Stimulated activated CD4-positive, alpha-beta T cell treated with anti-CD3 and anti-CD28 coated beads, Interleukin-12 subunit alpha, Interleukin-12 subunit beta, amount 100 ng/mL, for 48 hours (primary cell): ENCODE measurements at regions not wholly inside any gene's neighbourhood (a gene's known extent, or its start where the extent isn't known, plus 50 kb on each side); places are given as distances from the start of the nearest gene placed in this dataset.
"Not testable (repeated sequence)": the region's sequence is repeated elsewhere in the genome, so short reads cannot be mapped to it uniquely, and the experiment has no call there.

Source experiments
- DNase-seq, 3 donors: peaks; one replicate each; pipeline ENCODE4 v3.0.0-alpha.2; 2020; ENCODE audit warnings: low read depth in 2 of 3, low spot score in 1 of 3

DNA sequence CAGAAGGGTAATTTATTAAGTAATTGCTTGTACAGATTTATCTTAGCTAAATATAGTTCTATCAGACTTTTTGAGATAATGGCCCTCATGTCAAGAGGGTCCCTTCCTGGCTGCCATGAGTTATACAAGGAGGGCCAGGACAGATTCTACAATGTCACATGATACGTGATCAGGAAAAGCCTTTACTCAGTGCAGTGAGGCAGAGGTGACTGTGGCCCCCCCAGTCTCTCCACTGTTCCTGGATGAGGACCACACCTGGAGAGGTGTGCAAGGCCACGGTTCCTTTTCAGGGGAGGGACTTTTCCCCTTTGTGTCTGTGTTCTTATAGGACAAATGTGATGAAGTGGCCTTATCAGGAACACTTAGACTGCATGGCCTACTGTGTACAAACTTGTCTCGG lies 54.3 kb upstream of the LRCH1 start:
- no peak for DNase-seq

DNA sequence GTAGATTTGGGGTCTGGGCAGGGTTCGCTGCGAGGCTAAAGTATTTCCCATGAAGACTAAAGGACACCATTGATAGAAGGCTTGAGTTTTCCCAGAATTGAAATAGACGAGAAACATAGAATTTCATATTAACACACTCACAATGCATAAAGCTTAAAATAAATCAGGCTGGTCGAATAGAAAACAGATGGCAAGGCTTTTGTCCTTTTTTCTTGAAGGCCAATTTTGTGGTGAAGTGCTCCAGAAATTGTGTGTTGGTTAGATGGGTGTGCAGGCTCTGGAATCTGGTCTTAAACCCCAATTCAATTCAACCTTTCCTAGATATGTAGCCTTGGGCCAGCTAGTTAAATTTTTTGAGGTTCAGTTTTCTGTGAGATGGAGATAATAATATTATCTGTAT lies 56.9 kb upstream of the LRCH1 start:
- DNase-seq = no peak

DNA sequence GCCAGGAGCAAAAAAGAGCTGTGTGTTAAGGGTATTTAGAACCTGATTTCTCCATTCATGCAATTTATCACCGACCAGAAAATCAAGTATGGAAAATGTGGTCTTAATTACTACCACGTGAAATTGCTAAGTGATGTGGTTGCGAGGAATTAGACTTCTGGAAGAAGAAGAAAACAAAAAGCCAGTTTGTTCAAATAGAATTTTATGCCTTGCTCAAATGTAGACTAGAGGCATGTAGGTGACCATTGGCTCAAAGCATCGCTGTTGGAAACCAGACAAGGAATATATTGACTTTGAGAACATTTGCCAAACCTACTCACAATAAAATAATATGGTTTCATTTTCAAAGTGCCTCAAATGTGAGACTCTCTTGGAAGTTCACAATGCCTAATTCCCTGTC lies 57.3 kb upstream of the LRCH1 start:
- DNase-seq = no peak

DNA sequence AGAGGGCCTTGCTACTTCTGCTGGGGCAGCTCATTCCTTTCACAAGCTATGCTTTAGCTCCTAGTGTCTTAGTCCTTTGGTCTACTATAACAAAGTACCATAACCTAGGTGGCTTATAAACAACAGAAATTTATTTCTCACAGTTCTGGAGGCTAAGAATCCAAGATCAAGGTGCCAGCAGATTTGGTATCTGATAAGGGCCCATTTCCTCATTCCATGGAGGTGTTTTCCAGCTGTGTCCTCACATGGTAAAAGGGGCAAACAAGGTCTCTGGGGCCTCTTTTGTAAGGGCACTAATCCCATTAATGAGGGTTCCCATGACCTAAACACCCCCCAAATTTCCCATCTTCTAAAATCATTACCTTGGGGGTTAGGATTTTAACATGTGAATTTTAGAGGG lies 57.9 kb upstream of the LRCH1 start:
- DNase-seq = no peak

DNA sequence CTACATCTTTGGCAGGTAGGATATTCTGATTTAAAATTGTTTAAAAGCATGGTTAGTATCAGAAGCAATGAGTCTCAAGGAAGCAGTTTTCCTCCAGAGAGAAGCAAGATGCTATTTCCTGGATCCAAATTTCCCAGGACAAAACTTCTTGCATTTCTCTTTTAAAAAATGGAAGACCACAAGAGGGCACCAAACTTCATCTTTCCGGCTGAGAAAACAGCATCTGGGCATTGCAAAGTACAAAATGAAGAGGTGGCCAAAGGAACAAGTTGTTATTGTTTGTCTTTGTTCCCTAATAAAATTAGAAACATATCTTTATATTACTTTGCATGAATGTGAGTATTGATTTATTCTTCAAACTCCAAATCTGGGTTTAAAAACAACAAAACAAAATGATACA lies 60.0 kb upstream of the LRCH1 start:
- DNase-seq = peak in 1 of 3 donors; percentile 22

DNA sequence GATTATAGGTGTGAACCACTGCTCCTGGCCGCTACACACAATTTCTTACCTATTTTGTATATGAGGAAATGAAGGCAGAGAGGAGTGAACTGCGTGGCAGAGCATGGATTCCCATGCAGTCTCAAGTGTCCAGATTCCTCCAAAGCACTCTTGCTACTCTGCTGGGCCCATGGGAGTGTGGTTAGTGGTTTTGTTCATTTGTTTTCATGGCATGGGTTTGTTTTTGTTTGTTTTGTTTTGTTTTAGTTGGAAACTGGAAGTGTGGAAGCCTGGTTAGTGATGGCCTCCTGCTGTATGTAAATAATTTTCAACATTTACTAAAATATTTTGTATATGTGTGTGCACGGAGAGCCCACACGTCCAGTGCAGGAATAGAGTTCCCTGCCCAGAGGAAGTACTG lies 61.3 kb upstream of the LRCH1 start:
- DNase-seq = no peak

DNA sequence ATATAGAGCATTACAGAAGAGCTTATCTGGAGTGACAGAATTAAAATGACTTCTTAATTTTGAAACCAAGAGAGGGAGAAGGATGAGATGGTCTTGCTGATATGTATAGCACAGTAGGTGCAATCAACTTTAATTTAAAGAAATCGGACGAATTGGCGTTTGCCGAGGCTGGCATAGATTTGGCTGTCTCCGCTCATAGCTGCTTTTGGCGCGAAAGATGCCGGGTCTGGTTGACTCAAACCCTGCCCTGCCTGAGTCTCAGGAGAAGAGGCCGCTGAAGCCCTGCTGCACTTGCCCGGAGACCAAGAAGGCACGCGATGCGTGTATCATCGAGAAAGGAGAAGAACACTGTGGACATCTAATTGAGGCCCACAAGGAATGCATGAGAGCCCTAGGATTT lies 62.3 kb upstream of the LRCH1 start:
- DNase-seq = not testable (repeated sequence)

DNA sequence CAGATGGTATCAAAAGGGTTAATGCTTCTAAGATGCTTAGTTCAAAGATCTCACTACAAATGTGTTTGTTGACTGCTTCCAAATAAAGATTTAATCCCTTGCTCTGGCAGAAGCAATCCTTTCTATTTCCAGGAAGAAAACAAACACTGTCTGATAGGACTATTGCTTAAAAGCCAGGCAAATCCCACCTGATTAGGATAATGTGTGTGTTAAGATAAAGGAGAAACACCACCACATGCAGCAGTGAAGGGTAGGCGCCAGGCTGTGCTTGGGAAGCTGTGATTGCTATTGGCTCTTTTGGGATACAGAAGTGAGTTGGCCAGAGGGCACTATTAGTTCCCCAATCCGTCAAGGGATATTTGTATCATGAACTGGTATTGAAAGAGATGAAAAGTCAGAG lies 62.8 kb upstream of the LRCH1 start:
- DNase-seq = no peak

DNA sequence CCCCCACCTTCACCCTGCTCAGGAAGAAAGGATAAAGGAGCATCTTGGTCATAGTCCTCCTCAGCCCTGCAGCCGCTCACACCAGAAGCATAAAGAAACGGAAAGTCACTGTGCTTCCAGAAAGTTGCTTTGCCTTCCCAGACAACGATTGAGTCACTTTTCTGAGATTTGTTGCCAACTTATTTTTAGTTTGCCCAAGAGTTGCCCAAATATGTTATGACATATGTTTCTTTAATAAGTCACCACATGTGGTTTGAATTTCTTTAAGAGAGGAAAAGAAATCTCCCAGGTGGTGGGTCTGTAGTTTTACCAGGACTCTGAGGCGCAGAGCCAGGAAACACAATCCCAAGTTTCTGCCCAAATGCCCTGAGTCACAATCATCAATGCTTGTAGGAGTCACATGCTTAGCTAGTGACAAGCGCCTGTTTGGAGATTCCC lies 63.4 kb upstream of the LRCH1 start:
- no peak for DNase-seq

DNA sequence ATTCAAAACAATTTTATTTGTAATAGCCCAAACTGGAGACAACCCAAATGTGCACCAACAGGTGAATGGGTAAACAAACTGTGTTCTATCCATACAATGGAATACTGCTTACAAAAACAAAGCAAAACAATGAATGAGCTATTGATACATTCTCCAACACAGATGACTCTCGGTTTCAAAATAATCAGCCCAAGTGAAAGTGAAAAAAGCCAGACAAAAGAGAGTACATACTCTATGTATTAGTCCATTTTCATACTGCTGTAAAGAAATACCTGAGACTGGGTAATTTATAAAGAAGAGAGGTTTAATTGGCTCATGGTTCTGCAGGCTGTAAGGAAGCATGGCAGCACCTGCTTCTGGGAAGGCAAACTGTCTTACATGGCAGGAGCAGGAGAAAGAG lies 65.2 kb upstream of the LRCH1 start:
- no peak for DNase-seq

DNA sequence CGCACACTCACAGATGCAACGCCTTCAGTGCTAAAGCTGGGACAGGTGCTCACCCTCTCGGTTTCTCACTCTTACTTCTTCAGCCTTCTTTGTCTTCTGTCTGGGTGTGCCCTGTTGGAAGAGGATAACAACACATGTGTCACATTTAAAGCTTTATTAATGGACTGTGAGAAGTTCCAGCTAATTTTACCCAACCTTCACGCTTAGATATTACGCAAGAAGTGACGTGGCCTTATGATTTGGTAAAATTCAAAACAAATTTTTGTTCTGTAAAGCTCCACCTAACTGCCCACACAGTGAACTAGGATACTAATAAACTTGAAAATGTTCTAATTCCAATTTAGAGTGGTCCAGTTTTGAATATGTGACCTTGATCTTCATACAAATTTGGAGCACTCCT lies 66.7 kb upstream of the LRCH1 start:
- DNase-seq = no peak

DNA sequence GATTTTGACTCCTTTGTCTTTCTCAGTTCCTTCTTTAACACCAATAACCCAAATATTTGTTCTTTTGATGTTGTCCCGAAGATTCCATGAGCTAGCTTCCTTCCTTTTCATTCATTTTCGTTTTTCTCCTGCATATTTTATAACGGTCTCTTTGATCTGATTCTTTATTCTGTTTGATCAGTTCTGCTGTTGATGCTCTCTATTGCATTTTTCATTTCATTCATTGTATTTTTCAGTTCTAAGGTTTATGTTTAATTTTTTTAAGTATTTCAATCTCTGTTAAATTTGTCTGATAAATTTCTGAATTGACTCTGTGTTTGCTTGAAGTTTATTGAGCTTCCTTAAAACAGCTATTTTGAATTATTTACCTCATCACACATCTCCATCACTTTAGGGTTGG lies 68.4 kb upstream of the LRCH1 start:
- DNase-seq = no peak

DNA sequence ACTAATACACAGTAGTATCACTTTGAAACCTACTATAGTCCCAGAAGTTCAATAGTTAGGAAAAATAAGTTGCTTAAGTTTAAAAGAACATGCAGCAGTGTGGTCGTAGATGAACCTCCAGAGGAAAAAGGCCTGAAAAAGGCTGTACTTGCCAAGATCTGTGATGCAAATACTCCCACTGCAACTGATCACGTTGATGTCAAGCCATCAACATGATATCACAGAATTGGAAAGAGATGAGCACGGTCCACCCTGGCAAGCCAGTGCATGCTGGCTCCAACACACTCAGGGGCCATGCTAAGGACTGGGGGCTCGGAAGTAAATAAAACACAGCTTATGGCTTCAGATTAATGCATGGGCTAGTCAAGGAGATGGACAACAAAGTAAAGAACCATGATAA lies 71.8 kb upstream of the LRCH1 start:
- no peak for DNase-seq

DNA sequence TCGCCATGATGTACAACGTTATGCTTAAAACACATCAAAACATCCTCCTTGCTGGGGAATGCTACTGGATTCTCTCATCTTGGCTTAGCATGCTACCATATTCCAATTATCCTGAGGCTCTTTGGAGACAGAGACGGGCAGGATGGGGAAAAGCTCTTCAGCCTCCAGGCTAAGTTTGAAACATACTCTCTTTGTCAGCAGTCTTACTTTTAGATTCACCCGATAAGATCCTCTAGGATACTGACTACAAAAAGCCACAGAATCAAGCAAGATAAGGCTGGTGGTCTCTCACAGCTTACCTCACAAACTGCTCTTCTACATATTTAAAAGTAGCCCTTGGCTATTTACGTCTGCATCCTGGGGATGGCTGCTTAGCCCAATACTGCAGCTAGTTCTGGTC lies 72.8 kb upstream of the LRCH1 start:
- no peak for DNase-seq

DNA sequence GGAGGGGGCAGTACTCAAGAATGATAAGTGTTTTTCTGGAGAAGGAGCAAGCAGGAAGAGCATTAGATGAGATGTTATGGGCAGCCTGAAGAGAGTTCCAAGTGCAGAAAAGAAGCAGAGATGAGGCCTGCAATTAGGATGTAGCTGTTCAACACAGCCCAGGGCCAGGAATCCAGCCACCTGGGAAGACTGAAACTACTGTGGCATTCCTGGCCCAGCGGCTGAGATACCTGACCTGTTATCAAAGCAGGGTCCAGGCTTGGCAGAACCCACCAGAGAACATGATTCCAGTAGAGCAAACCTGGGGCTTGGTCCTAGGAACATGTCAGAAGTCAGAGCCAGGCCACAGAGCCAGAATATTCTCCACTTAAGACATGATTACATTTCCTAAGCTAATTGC lies 73.3 kb upstream of the LRCH1 start:
- no peak for DNase-seq

DNA sequence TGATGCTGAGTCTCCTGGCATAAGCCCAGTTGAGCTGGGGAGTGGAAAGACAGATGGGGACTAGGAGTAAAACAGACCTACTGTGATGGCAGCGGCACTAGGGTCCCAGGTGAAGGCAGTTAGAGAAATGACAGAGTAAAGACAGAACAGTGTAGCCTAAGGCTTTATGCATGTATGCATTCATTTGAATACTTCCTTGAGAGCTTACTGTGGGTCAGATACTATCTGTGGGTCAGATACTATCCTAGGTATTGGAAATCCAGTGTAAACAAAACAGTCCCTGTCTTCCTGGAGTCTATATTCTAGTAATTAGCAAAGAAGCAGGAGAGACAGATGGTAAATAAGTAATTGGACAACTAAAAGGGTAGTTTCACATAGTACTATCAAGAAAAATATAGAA lies 73.7 kb upstream of the LRCH1 start:
- no peak for DNase-seq

DNA sequence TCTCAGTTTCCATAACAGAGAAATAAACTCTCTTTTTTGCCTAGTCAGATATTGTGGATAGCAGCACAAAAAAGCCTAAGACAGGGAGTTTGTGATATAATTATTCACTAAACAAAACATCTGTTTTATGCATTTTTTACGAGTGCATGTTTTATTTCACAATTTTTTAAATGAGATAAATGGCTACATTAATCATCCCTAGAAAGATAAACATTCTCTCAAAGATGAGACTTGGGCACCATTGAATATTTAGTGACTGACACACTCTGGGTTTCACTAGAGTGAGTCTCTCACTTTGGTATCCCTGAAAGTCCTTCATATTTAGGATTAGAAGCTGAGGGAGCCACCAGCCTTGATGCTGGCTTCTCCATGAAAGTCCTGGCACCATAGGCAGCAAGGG lies 74.3 kb upstream of the LRCH1 start:
- no peak for DNase-seq

DNA sequence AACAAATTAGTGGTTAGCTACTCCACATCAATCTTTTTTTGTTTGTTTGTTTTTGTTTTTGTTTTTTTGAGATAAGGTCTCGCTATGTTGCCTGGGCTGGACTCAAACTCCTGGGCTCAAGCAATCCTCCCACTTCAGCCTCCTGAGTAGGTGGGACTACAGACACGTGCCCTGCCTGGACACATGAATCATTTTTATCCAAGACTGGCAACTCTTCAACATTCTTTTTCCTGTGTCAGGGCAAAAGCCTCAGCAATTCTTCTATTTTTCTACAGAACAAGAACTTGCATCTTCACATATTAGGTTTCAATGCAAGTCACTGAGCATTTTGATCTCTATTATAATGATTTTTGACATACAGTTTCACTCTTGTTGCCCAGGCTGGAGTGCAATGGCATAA lies 76.8 kb upstream of the LRCH1 start:
- no peak for DNase-seq

DNA sequence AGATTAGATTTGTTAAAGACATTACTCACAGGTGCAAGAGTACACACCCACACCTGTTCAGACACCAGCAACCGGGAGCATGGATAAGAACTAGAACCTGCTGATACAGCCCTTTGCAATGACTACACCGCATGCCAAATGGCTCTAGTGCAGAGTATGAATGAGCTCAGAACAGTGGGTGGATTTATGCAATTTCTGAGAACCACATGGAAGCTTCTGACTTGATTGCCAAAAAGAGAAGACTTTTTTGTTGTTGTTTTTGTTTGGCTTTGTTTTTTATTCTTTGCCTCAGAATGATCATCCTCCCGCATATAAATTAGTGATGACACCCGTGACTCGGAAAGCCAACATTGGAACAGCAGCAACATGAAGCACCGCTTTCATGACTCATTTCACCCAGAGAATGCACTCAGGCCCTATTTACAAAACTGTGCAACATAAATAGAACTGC lies 77.4 kb upstream of the LRCH1 start:
- DNase-seq = no peak

DNA sequence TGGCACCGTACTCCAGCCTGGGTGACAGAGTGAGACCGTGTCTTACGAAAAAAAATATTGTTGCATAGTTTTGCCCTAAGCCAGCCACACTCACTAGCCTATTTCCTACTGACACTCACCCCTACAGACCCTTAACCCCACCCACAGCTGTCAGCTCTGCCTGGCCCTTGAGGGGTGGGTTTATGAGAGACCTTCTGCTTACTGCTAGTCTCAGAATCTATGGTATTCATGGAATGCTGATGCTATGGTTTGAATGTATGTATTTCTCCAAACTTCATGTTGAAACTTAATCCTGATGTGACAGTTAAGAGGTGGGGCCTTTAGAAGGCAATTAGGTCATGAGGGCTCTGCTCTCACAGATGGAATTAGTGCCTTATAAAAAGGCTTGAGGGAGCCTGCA lies 79.2 kb upstream of the LRCH1 start:
- no peak for DNase-seq

DNA sequence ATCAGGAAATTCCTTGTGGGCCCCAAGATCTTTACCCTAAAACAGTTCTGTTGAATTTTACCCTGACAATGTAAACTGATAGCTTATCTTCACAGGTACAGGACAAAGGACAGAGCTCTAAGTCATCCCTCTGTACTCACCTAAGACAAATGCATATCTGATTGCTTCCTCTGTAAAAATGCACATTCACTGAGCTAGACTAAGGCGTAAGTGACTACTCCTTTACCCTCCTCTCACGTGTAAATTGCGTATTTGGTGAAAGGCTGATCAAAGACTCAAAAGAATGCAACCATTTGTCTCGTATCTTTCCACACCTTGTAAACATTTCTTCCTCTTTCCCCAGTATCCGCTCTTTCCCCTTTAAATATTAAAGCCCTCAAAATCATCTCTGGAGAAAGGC lies 80.6 kb upstream of the LRCH1 start:
- no peak for DNase-seq

DNA sequence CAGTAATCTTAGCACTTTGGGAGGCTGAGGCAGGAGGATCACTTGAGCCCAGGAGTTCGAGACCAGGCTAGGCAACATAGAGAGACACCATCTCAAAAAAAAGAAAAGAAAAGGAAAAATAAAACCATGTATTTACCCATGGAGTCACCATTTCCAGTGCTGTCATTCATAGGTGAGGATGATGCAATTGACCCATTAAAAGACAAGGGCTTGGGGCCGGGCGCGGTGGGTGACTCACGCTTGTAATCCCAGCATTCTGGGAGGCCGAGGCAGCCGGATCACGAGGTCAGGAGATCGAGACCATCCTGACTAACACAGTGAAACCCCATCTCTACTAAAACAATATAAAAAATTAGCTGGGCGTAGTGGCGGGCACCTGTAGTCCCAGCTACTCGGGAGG lies 82.6 kb upstream of the RUBCNL start:
- not testable (repeated sequence) for DNase-seq

DNA sequence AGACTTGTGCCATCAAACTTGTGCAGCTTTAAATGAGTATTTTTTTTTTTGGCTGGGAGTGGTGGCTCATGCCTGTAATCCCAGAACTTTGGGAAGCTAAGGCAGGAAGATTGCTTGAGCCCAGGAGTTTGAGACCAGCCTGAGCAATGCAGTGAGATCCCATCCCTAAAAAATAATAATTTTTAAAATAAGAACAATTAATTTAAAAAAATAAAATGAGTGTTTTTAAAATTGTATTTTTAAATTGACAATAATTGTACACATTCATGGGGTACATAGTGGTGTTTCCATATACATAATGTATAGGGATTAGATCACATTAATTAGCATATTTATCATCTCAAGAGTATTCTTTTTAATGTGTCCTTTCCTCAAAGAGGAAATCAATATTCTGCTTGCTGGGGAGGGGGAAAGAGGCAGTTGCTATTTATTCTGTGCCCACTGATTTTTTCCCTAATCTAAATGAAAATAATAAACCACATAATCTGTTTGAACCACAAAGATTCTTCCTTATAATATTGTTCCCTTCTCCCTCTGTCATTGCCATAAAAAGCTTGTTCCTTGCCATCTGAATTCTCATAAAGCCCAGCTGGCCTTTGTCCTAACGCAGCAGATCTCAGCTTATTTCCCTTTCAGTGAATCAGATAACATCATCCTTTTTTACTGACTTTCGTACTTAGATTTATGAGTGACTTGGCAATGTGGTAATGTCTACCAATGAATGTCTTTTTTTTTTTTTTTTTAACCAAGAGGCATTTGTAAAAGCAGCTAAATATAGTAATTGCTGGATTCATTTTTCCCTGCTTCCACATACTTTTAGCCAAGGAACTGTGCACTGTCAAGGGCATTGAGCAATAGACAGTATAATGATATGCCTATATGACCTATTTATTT lies 81.8 kb upstream of the RUBCNL start:
- DNase-seq = no peak
